ENCODE measurements at regions not wholly inside any gene's neighbourhood (a gene's known extent, or its start where the extent isn't known, plus 50 kb on each side); places are given as distances from the start of the nearest gene placed in this dataset.

DNA sequence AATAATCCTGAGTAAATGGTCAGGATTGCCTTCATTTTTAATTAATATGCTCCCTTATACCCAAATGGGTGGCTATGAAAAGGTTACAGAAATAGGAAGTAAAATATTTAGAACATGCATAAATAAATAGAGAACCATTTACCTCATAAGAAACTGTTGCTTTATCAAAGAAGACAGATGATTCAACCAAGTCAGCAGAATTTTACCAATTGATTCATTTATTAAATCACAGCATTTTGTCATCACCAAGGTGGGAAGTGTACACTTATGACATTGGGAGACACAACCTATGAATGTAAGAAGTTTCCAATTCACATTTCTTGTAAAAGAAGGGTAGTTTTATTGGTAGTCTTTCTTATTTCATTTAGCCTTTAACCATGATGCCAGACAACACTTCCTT, 870.3 kb upstream of the CHORDC1 start:
- POLR2A ChIA-PET: no interaction called here
- H3K27ac ChIP-seq (ENCODE audit: extremely low read depth, low read depth, low read length): no peak overlapping the region
- H3K4me1 ChIP-seq (ENCODE audit: control insufficient read depth, insufficient read depth, low read length): no peaks in the 10 kb centered on the region
- H3K36me3 ChIP-seq (ENCODE audit: control insufficient read depth in 2 of 2, insufficient read depth in 1 of 2, low read length in 2 of 2): no peaks in the 10 kb centered on the region
- H3K9me3 ChIP-seq (ENCODE audit: control insufficient read depth, insufficient read depth, low read depth, low read length): no peaks in the 10 kb centered on the region
- TF ChIP-seq ZNF830 (tag by site-specific recombination; IDR thresholded peaks at IDR 0.05; ENCODE audit: low read depth) (no peak), ZBTB1 (tag by site-specific recombination; IDR thresholded peaks at IDR 0.05) (no peak), ZNF23 (tag by site-specific recombination; IDR thresholded peaks at IDR 0.05; ENCODE audit: borderline replicate concordance) (no peak), ZNF544 (tag by site-specific recombination; IDR thresholded peaks at IDR 0.05) (no peak), ZNF785 (tag by site-specific recombination; IDR thresholded peaks at IDR 0.05) (no peak)
- no peak overlapping the region for H3K4me3 ChIP-seq (ENCODE audit: low read depth, low read length)
- CTCF ChIA-PET: no interaction called here

DNA sequence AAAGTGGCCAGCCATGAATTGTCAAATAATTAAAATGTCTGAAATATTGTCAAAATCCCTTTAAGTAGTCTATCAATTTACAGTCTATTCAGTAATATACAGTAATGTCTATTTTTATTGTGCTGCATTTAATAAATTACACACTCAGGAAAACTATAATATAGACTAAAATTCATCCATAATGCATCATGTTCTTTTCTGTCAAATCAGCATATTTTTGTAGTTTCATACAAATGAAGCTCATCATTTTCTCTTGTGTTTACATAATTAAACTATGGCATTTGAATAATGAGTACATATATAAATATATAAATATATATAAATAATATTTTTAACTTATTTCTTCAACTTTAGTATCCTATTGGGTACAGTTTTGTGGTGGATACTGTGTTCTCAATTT, 868.7 kb upstream of the CHORDC1 start:
- Histone ChIP-seq H3K36me3 (ENCODE audit: control insufficient read depth in 2 of 2, insufficient read depth in 1 of 2, low read length in 2 of 2) (no peaks in the 10 kb centered on the region), H3K9me3 (ENCODE audit: control insufficient read depth, insufficient read depth, low read depth, low read length) (no peaks in the 10 kb centered on the region), H3K27ac (ENCODE audit: extremely low read depth, low read depth, low read length) (no peak overlapping the region), H3K4me3 (ENCODE audit: low read depth, low read length) (no peak overlapping the region), H3K4me1 (ENCODE audit: control insufficient read depth, insufficient read depth, low read length) (no peaks in the 10 kb centered on the region)
- ChIA-PET CTCF (no interaction called here), POLR2A (no interaction called here)
- TF ChIP-seq, protein P1, sequence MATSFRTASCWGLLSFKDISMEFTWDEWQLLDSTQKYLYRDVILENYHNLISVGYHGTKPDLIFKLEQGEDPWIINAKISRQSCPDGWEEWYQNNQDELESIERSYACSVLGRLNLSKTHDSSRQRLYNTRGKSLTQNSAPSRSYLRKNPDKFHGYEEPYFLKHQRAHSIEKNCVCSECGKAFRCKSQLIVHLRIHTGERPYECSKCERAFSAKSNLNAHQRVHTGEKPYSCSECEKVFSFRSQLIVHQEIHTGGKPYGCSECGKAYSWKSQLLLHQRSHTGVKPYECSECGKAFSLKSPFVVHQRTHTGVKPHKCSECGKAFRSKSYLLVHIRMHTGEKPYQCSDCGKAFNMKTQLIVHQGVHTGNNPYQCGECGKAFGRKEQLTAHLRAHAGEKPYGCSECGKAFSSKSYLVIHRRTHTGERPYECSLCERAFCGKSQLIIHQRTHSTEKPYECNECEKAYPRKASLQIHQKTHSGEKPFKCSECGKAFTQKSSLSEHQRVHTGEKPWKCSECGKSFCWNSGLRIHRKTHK (tag by site-specific recombination; IDR thresholded peaks at IDR 0.05): no peak
- TF ChIP-seq OVOL3 (tag by site-specific recombination; IDR thresholded peaks at IDR 0.05): no peak
- no peak for TF ChIP-seq ZBTB8A (tag by site-specific recombination; IDR thresholded peaks at IDR 0.05)
- TF ChIP-seq ZSCAN23 (tag by site-specific recombination; IDR thresholded peaks at IDR 0.05): no peak
- TF ChIP-seq ZNF2 (tag by site-specific recombination; IDR thresholded peaks at IDR 0.05): no peak
- no peak for TF ChIP-seq HOXA7 (CRISPR knock-in tag; IDR thresholded peaks at IDR 0.05; ENCODE audit: borderline replicate concordance)
- TF ChIP-seq ZNF184 (tag by site-specific recombination; IDR thresholded peaks at IDR 0.05): no peak
- no peak for TF ChIP-seq ZBTB17 (tag by site-specific recombination; IDR thresholded peaks at IDR 0.05)
- no peak for TF ChIP-seq ZNF660 (tag by site-specific recombination; IDR thresholded peaks at IDR 0.05)
- no peak for TF ChIP-seq ZNF280C (tag by site-specific recombination; IDR thresholded peaks at IDR 0.05)

DNA sequence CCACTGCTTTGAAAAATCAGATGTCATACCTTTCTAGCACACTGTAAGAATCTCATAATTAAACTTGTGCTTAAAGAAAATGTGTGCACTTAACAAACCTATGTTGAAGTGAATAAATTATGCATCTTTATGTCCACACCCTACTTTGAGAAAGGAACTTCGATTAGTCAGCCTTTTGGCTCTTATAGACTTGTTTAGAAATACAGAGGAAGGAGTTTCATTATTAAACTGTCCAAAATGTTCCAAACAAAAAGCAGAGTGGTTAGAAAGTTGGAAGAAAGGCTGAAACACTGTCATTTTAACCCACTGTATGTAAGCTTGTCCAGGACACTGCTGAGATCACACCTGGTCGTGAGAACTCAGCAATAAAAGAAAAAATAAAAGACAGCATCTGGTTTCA, 863.2 kb upstream of the CHORDC1 start:
- ChIA-PET POLR2A (no interaction called here), CTCF (no interaction called here)
- Histone ChIP-seq H3K4me1 (ENCODE audit: control insufficient read depth, insufficient read depth, low read length) (no peaks in the 10 kb centered on the region), H3K27ac (ENCODE audit: extremely low read depth, low read depth, low read length) (no peak overlapping the region), H3K9me3 (ENCODE audit: control insufficient read depth, insufficient read depth, low read depth, low read length) (no peaks in the 10 kb centered on the region), H3K4me3 (ENCODE audit: low read depth, low read length) (no peak overlapping the region), H3K36me3 (ENCODE audit: control insufficient read depth in 2 of 2, insufficient read depth in 1 of 2, low read length in 2 of 2) (no peaks in the 10 kb centered on the region)
- TF ChIP-seq ZBTB6 (tag by site-specific recombination; IDR thresholded peaks at IDR 0.05) (no peak), ZNF239 (tag by site-specific recombination; IDR thresholded peaks at IDR 0.05) (no peak), ZNF560 (tag by site-specific recombination; IDR thresholded peaks at IDR 0.05; ENCODE audit: borderline replicate concordance) (no peak), ZNF311 (tag by site-specific recombination; IDR thresholded peaks at IDR 0.05; ENCODE audit: borderline replicate concordance) (no peak), ZNF645 (tag by site-specific recombination; IDR thresholded peaks at IDR 0.05) (no peak), ZNF837 (tag by site-specific recombination; IDR thresholded peaks at IDR 0.05) (no peak), ZBTB7A (tag by site-specific recombination; IDR thresholded peaks at IDR 0.05; ENCODE audit: low read depth) (no peak), HOXC10 (CRISPR knock-in tag; IDR thresholded peaks at IDR 0.05) (no peak), EGR2 (tag by site-specific recombination; IDR thresholded peaks at IDR 0.05; ENCODE audit: low read depth) (no peak), ZSCAN23 (tag by site-specific recombination; IDR thresholded peaks at IDR 0.05) (no peak), MYNN (tag by site-specific recombination; IDR thresholded peaks at IDR 0.05; ENCODE audit: borderline replicate concordance) (no peak)
- TF ChIP-seq, protein P1 (tag by site-specific recombination; IDR thresholded peaks at IDR 0.05): no peak
